HEK293 (cell line): ENCODE measurements at regions not wholly inside any gene's neighbourhood (a gene's known extent, or its start where the extent isn't known, plus 50 kb on each side); places are given as distances from the start of the nearest gene placed in this dataset.

Experiments
- CTCF ChIA-PET: fragments of 350-600 bp; formaldehyde crosslinking; extraction: SDS; loops from one replicate; lab custom pipeline; 2021; ENCODE audit warnings: antibody characterized with exemption; lab: Yijun Ruan, JAX
- POLR2A ChIA-PET: fragments of 300-600 bp; formaldehyde crosslinking; extraction: SDS; loops from one replicate; lab custom pipeline; 2020; ENCODE audit warnings: antibody characterized with exemption, inconsistent platforms; lab: Yijun Ruan, JAX
- H3K27ac ChIP-seq: fragments of 200-500 bp; sonication (Bioruptor generic); 2 replicates; pipeline ENCODE4 v1.5.1; 2014; ENCODE audit warnings: low read depth, low read length, control low read depth, inconsistent platforms; ENCODE audit errors: extremely low read depth
- H3K36me3 ChIP-seq, 2 experiments: fragments of 200-500 bp in 1 of 2; sonication (Bioruptor generic) in 1 of 2; 1 replicate in 1 of 2; 2 replicates in 1 of 2; pipeline ENCODE4 v1.5.1; 2014 to 2017; ENCODE audit warnings: inconsistent platforms in 2 of 2, low read length in 2 of 2; ENCODE audit not compliant: control insufficient read depth in 2 of 2, insufficient read depth in 1 of 2
- H3K4me1 ChIP-seq: fragments of 200-500 bp; sonication (Bioruptor generic); 2 replicates; pipeline ENCODE4 v1.5.1; 2014; ENCODE audit warnings: mild to moderate bottlenecking, low read length, inconsistent platforms; ENCODE audit not compliant: control insufficient read depth, insufficient read depth
- H3K4me3 ChIP-seq: 2 replicates; pipeline ENCODE4 v1.5.1; 2011; ENCODE audit warnings: low read depth, mild to moderate bottlenecking, control low read depth, low read length, moderate library complexity
- H3K9me3 ChIP-seq: fragments of 200-500 bp; sonication (Bioruptor generic); 2 replicates; pipeline ENCODE4 v1.5.1; 2014; ENCODE audit warnings: low read depth, low read length, inconsistent platforms; ENCODE audit not compliant: control insufficient read depth, insufficient read depth
- GFI1B ChIP-seq: fragments of 450-650 bp; formaldehyde crosslinking; IDR thresholded peaks from 2 replicates; pipeline ENCODE4 v1.5.1; 2016; ENCODE audit warnings: missing biosample characterization, missing genetic modification characterization
- IKZF3 ChIP-seq: fragments of 450-650 bp; IDR thresholded peaks from 2 replicates; pipeline ENCODE4 v1.5.0; 2018; ENCODE audit warnings: missing biosample characterization, mild to moderate bottlenecking, missing genetic modification characterization, moderate library complexity
- YY2 ChIP-seq: fragments of 450-650 bp; formaldehyde crosslinking; IDR thresholded peaks from 2 replicates; pipeline ENCODE4 v1.5.1; 2016; ENCODE audit warnings: missing biosample characterization, missing genetic modification characterization
- ZBTB11 ChIP-seq: fragments of 450-650 bp; formaldehyde crosslinking; conservative IDR thresholded peaks from 2 replicates; pipeline ENCODE4 v1.5.1; 2016; ENCODE audit warnings: low read depth, missing biosample characterization, missing genetic modification characterization
- ZBTB21 ChIP-seq: fragments of 450-650 bp; formaldehyde crosslinking; IDR thresholded peaks from 2 replicates; pipeline ENCODE4 v1.5.1; 2017; ENCODE audit warnings: missing biosample characterization, missing genetic modification characterization
- ZBTB7A ChIP-seq: fragments of 450-650 bp; formaldehyde crosslinking; IDR thresholded peaks from 2 replicates; pipeline ENCODE4 v1.5.1; 2016; ENCODE audit warnings: low read depth, missing biosample characterization, missing genetic modification characterization
- ZNF148 ChIP-seq: fragments of 450-650 bp; formaldehyde crosslinking; IDR thresholded peaks from 2 replicates; pipeline ENCODE4 v1.5.0; 2017; ENCODE audit warnings: missing biosample characterization, missing genetic modification characterization, borderline replicate concordance
- ZNF169 ChIP-seq: fragments of 450-650 bp; formaldehyde crosslinking; IDR thresholded peaks from 2 replicates; pipeline ENCODE4 v1.5.1; 2016; ENCODE audit warnings: missing biosample characterization, missing genetic modification characterization
- ZNF37A ChIP-seq: fragments of 450-650 bp; IDR thresholded peaks from 2 replicates; pipeline ENCODE4 v1.5.1; 2018; ENCODE audit warnings: missing biosample characterization, missing genetic modification characterization
- ZNF48 ChIP-seq: fragments of 450-650 bp; formaldehyde crosslinking; IDR thresholded peaks from 2 replicates; pipeline ENCODE4 v1.5.1; 2016; ENCODE audit warnings: missing biosample characterization, missing genetic modification characterization
- ZNF488 ChIP-seq: fragments of 450-650 bp; formaldehyde crosslinking; IDR thresholded peaks from 2 replicates; pipeline ENCODE4 v1.5.1; 2016; ENCODE audit warnings: missing biosample characterization, missing genetic modification characterization
- ZNF510 ChIP-seq: fragments of 450-650 bp; formaldehyde crosslinking; IDR thresholded peaks from 2 replicates; pipeline ENCODE4 v1.5.1; 2018; ENCODE audit warnings: mild to moderate bottlenecking, missing genetic modification characterization, missing biosample characterization; ENCODE audit not compliant: insufficient replicate concordance
- ZNF521 ChIP-seq: fragments of 450-650 bp; formaldehyde crosslinking; IDR thresholded peaks from 2 replicates; pipeline ENCODE4 v1.5.1; 2017; ENCODE audit warnings: missing biosample characterization, mild to moderate bottlenecking, missing genetic modification characterization
- ZNF555 ChIP-seq: fragments of 450-650 bp; formaldehyde crosslinking; conservative IDR thresholded peaks from 2 replicates; pipeline ENCODE4 v1.5.1; 2017; ENCODE audit warnings: missing biosample characterization, mild to moderate bottlenecking, missing genetic modification characterization, inconsistent platforms
- ZNF596 ChIP-seq: fragments of 450-650 bp; IDR thresholded peaks from 2 replicates; pipeline ENCODE4 v1.5.0; 2018; ENCODE audit warnings: missing biosample characterization, mild to moderate bottlenecking, missing genetic modification characterization, moderate library complexity
- ZNF600 ChIP-seq: fragments of 450-650 bp; formaldehyde crosslinking; IDR thresholded peaks from 2 replicates; pipeline ENCODE4 v1.5.1; 2016; ENCODE audit warnings: missing biosample characterization, missing genetic modification characterization
- ZNF654 ChIP-seq: fragments of 450-650 bp; formaldehyde crosslinking; IDR thresholded peaks from 2 replicates; pipeline ENCODE4 v1.5.1; 2016; ENCODE audit warnings: low read depth, missing biosample characterization, missing genetic modification characterization
- ZNF660 ChIP-seq: fragments of 450-650 bp; IDR thresholded peaks from 2 replicates; pipeline ENCODE4 v1.5.1; 2018; ENCODE audit warnings: missing biosample characterization, mild to moderate bottlenecking, missing genetic modification characterization
- ZNF670 ChIP-seq: fragments of 450-650 bp; formaldehyde crosslinking; IDR thresholded peaks from 2 replicates; pipeline ENCODE4 v1.5.1; 2016; ENCODE audit warnings: missing biosample characterization, missing genetic modification characterization, low read depth
- ZSCAN30 ChIP-seq: fragments of 450-650 bp; IDR thresholded peaks from 2 replicates; pipeline ENCODE4 v1.5.1; 2018; ENCODE audit warnings: missing biosample characterization, mild to moderate bottlenecking, missing genetic modification characterization, moderate library complexity

DNA sequence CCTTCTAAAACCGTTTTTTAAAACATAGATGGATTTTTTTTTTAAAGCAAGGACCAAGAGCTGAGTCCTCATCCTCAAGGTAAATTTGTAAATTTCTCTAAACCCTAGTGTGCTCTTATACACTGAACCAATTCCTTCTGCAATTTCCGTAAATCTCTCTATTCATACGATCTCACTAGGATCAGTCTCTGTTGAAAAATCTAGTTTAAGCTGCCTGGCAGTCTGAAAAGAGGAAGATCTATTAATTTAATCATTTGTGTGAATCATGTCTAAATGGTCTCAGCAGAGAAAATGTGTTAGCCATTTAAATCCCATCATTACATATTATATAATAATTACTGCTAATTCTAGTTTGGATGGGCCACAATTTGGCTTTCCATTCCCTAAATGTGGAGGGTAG, 184.2 kb upstream of the TSHZ2 start (continued):
- no peak for TF ChIP-seq ZBTB11
- TF ChIP-seq, all 188 proteins: peak for 0

GRCh38 chr20:52787216-52787615, 184.9 kb upstream of the TSHZ2 start:
- Histone ChIP-seq H3K4me3 (no peak overlapping the region), H3K27ac (no peak overlapping the region), H3K4me1 (no peaks in the 10 kb centered on the region), H3K36me3 (no peaks in the 10 kb centered on the region), H3K9me3 (no peaks in the 10 kb centered on the region)
- ChIA-PET POLR2A (no interaction called here), CTCF (no interaction called here)
- TF ChIP-seq ZSCAN30 (tag by site-specific recombination) (no peak), GFI1B (tag by site-specific recombination) (no peak), ZNF660 (tag by site-specific recombination) (no peak), ZNF596 (tag by site-specific recombination) (no peak), ZNF600 (tag by site-specific recombination) (no peak), ZNF654 (tag by site-specific recombination) (no peak), ZNF148 (no peak), IKZF3 (tag by site-specific recombination) (no peak), ZNF48 (tag by site-specific recombination) (no peak), ZNF510 (tag by site-specific recombination) (no peak), ZBTB21 (tag by site-specific recombination) (no peak), ZNF488 (tag by site-specific recombination) (no peak), ZNF169 (no peak), ZNF670 (tag by site-specific recombination) (no peak), ZNF555 (tag by site-specific recombination) (no peak), ZNF37A (tag by site-specific recombination) (no peak), ZNF521 (tag by site-specific recombination) (no peak), YY2 (tag by site-specific recombination) (no peak), ZBTB7A (tag by site-specific recombination) (no peak)
